Neural progenitor cell (in vitro differentiated cells): ENCODE measurements at regions not wholly inside any gene's neighbourhood (a gene's known extent, or its start where the extent isn't known, plus 50 kb on each side); places are given as distances from the start of the nearest gene placed in this dataset.

Experiments used
- DNase-seq: peaks from one replicate; pipeline ENCODE4 v3.0.0-alpha.2; 2016; ENCODE audit warnings: low spot score
- H2AFZ ChIP-seq: fragments of 200-600 bp; sonication (generic); replicated peaks from 2 replicates; pipeline ENCODE4 v1.6.1; 2016; ENCODE audit warnings: antibody characterized with exemption
- H3F3A ChIP-seq: fragments of 200-600 bp; sonication (generic); 2 replicates; pipeline ENCODE4 v1.6.1; 2016; ENCODE audit warnings: antibody characterized with exemption, low read depth
- H3K27ac ChIP-seq: fragments of 200-600 bp; sonication (generic); 2 replicates; pipeline ENCODE4 v1.5.1; 2016; ENCODE audit warnings: mild to moderate bottlenecking
- H3K27me3 ChIP-seq: fragments of 200-600 bp; sonication (generic); 2 replicates; pipeline ENCODE4 v1.6.1; 2016; ENCODE audit warnings: mild to moderate bottlenecking, moderate library complexity
- H3K36me3 ChIP-seq: fragments of 200-600 bp; sonication (generic); 2 replicates; pipeline ENCODE4 v1.5.1; 2016
- H3K4me1 ChIP-seq: fragments of 200-600 bp; sonication (generic); 2 replicates; pipeline ENCODE4 v1.6.1; 2016; ENCODE audit warnings: mixed run types
- H3K4me2 ChIP-seq: fragments of 200-600 bp; sonication (generic); 2 replicates; pipeline ENCODE4 v1.6.1; 2016
- H3K4me3 ChIP-seq: fragments of 200-600 bp; sonication (generic); 2 replicates; pipeline ENCODE4 v1.5.1; 2016
- H3K79me2 ChIP-seq: fragments of 200-600 bp; sonication (generic); 2 replicates; pipeline ENCODE4 v1.6.1; 2016; ENCODE audit warnings: low read depth
- H3K9ac ChIP-seq: fragments of 200-600 bp; sonication (generic); 2 replicates; pipeline ENCODE4 v1.6.1; 2016
- H3K9me3 ChIP-seq: fragments of 200-600 bp; sonication (generic); 2 replicates; pipeline ENCODE4 v1.5.1; 2016; ENCODE audit warnings: low read depth
- H4K20me1 ChIP-seq: fragments of 200-600 bp; sonication (generic); 2 replicates; pipeline ENCODE4 v1.6.1; 2016; ENCODE audit warnings: low read depth
- H3K27ac Mint-ChIP-seq: 3 replicates; pipeline ENCODE4 v1.8.0; 2021; ENCODE audit warnings: mixed read lengths
- H3K27me3 Mint-ChIP-seq: 2 replicates; pipeline ENCODE4 v1.8.0; 2022; ENCODE audit warnings: low read depth, mild to moderate bottlenecking, inconsistent platforms, moderate library complexity, mixed read lengths; ENCODE audit not compliant: insufficient read depth
- H3K36me3 Mint-ChIP-seq: 3 replicates; pipeline ENCODE4 v1.8.0; 2021; ENCODE audit warnings: mixed read lengths
- H3K4me1 Mint-ChIP-seq: 3 replicates; pipeline ENCODE4 v1.8.0; 2021; ENCODE audit warnings: mixed read lengths
- H3K4me3 Mint-ChIP-seq: 3 replicates; pipeline ENCODE4 v1.8.0; 2021; ENCODE audit warnings: mild to moderate bottlenecking, moderate library complexity, mixed read lengths
- H3K9me3 Mint-ChIP-seq: 3 replicates; pipeline ENCODE4 v1.8.0; 2020; ENCODE audit warnings: mixed read lengths
- CTCF ChIP-seq: fragments of 200-600 bp; sonication (generic); IDR thresholded peaks from 2 replicates; pipeline ENCODE4 v1.5.1; 2017; ENCODE audit warnings: antibody characterized with exemption, mild to moderate bottlenecking
- EZH2 ChIP-seq: fragments of 200-600 bp; sonication (generic); IDR thresholded peaks from 2 replicates; pipeline ENCODE4 v1.6.1; 2017; ENCODE audit warnings: antibody characterized with exemption, mild to moderate bottlenecking, moderate library complexity
- EZH2phosphoT487 ChIP-seq: fragments of 200-600 bp; sonication (generic); IDR thresholded peaks from 2 replicates; pipeline ENCODE4 v1.6.1; 2017; ENCODE audit warnings: antibody characterized with exemption

GRCh38 chr14:53613404-53614253, 343.0 kb downstream of the BMP4 start:
- H3K4me3 Mint-ChIP-seq, result peak overlapping the region; percentile 77
- peak overlapping the region; percentile 66 for H3K4me2 ChIP-seq
- H3K36me3 Mint-ChIP-seq, result peaks cover 4% of the 10 kb centered on the region
- no peaks in the 10 kb centered on the region for H3K36me3 ChIP-seq
- H3K4me1 Mint-ChIP-seq, result peaks cover 22% of the 10 kb centered on the region
- no peaks in the 10 kb centered on the region for H4K20me1 ChIP-seq
- H3K4me3 ChIP-seq, result peak overlapping the region; percentile 5
- H3K9me3 ChIP-seq, result no peaks in the 10 kb centered on the region
- H3K27me3 ChIP-seq, result no peaks in the 10 kb centered on the region
- TF ChIP-seq EZH2 (no peak), EZH2phosphoT487 (no peak), CTCF (no peak)
- H3K27ac ChIP-seq, result peak overlapping the region; percentile 52
- DNase-seq, result peak; percentile 78
- peaks cover 23% of the 10 kb centered on the region for H3K4me1 ChIP-seq
- peaks cover 8% of the 10 kb centered on the region for H3K27me3 Mint-ChIP-seq
- peaks cover 10% of the 10 kb centered on the region for H3K9me3 Mint-ChIP-seq
- H3K79me2 ChIP-seq, result no peaks in the 10 kb centered on the region
- H3F3A ChIP-seq, result peaks cover 13% of the 10 kb centered on the region
- H3K27ac Mint-ChIP-seq, result peak overlapping the region; percentile 95
- H2AFZ ChIP-seq, result no peak overlapping the region
- H3K9ac ChIP-seq, result no peak overlapping the region

- Mint-ChIP-seq H3K4me1 (peaks cover 22% of the 10 kb centered on the region), H3K4me3 (no peak overlapping the region), H3K9me3 (peaks cover 6% of the 10 kb centered on the region), H3K27me3 (peaks cover 8% of the 10 kb centered on the region), H3K27ac (no peak overlapping the region), H3K36me3 (peaks cover 4% of the 10 kb centered on the region)
- H3K79me2 ChIP-seq, result no peaks in the 10 kb centered on the region
- H3K9me3 ChIP-seq, result no peaks in the 10 kb centered on the region
- H3F3A ChIP-seq, result peaks cover 13% of the 10 kb centered on the region
- H3K4me2 ChIP-seq, result no peak overlapping the region
- TF ChIP-seq CTCF (no peak), EZH2 (no peak), EZH2phosphoT487 (no peak)
- no peak overlapping the region for H3K4me3 ChIP-seq
- no peaks in the 10 kb centered on the region for H3K27me3 ChIP-seq
- no peaks in the 10 kb centered on the region for H3K36me3 ChIP-seq
- no peaks in the 10 kb centered on the region for H4K20me1 ChIP-seq
- no peak overlapping the region for H3K9ac ChIP-seq
- no peak for DNase-seq
- H3K27ac ChIP-seq, result no peak overlapping the region
- no peak overlapping the region for H2AFZ ChIP-seq
- H3K4me1 ChIP-seq, result peaks cover 23% of the 10 kb centered on the region
These were observed 345.7 kb downstream of the BMP4 start for GRCh38 chr14:53610947-53611346.

DNA sequence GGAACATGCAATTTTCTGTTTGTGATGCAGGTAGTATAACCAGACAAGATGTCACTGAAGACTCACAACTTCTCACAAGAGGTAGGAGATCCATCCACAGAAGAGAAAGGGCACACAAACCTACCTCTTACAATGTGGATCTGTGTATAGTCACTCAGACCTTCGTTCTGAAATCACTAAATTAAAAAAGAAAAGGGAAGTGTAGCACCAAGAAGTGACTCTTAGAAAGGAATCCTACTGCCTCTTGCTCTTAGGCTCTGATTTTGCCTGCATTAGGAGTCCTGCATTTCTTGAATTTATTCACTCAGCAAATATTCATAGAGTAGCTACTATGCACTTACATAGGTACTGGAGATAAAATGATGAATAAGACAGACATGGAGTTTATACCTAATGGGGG, 347.6 kb downstream of the BMP4 start:
- no peaks in the 10 kb centered on the region for H3K36me3 ChIP-seq
- Mint-ChIP-seq H3K4me3 (no peak overlapping the region), H3K27ac (no peak overlapping the region), H3K27me3 (peaks cover 8% of the 10 kb centered on the region), H3K36me3 (peaks cover 4% of the 10 kb centered on the region), H3K4me1 (peaks cover 11% of the 10 kb centered on the region), H3K9me3 (peaks cover 6% of the 10 kb centered on the region)
- H4K20me1 ChIP-seq, result no peaks in the 10 kb centered on the region
- peaks cover 11% of the 10 kb centered on the region for H3F3A ChIP-seq
- no peak overlapping the region for H3K4me2 ChIP-seq
- H3K4me3 ChIP-seq, result no peak overlapping the region
- DNase-seq, result no peak
- no peaks in the 10 kb centered on the region for H3K27me3 ChIP-seq
- no peak overlapping the region for H3K9ac ChIP-seq
- H2AFZ ChIP-seq, result no peak overlapping the region
- TF ChIP-seq EZH2 (no peak), EZH2phosphoT487 (no peak), CTCF (no peak)
- H3K4me1 ChIP-seq, result peaks cover 9% of the 10 kb centered on the region
- no peak overlapping the region for H3K27ac ChIP-seq
- H3K79me2 ChIP-seq, result no peaks in the 10 kb centered on the region
- H3K9me3 ChIP-seq, result no peaks in the 10 kb centered on the region
